ENCODE measurements at regions not wholly inside any gene's neighbourhood (a gene's known extent, or its start where the extent isn't known, plus 50 kb on each side); places are given as distances from the start of the nearest gene placed in this dataset.

DNA sequence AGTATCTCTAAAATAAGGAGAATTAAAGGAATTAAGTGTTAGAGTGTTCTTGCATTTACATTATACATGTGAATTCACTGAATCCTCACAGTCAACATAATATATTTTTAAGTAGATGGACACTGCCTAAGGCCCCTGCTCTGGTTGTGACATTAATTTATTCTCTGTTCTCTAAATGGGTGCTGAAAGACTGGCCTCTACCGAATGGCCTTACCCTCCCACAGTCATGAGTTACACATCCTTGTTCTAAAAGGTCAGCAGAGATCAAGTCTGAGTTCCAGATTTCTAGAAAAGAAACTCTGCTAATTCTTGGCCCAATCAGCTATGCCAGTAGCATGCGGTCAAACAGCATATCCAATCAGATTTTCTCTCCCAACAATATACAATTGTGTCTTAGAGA is 193.2 kb downstream of the TM2D1 start:
- TF ChIP-seq POLR2AphosphoS5 (IDR thresholded peaks at IDR 0.05; ENCODE audit: low read depth, low read length) (no peak), PAX5 (IDR thresholded peaks at IDR 0.05; ENCODE audit: insufficient read depth, low read length, severe bottlenecking) (no peak), POLR2A (IDR thresholded peaks at IDR 0.05; ENCODE audit: low read depth, low read length) (no peak), TAF1 (IDR thresholded peaks at IDR 0.05; ENCODE audit: low read depth, low read length) (no peak)
